Uterus (tissue), 2 donors: ENCODE measurements at regions not wholly inside any gene's neighbourhood (a gene's known extent, or its start where the extent isn't known, plus 50 kb on each side); places are given as distances from the start of the nearest gene placed in this dataset.

ENCODE experiments used
- POLR2A ChIP-seq, 2 donors: fragments of 450-650 bp; IDR thresholded peaks; one replicate each; pipeline ENCODE4 v1.6.1; 2016; ENCODE audit warnings: antibody characterized with exemption in 2 of 2, mild to moderate bottlenecking in 1 of 2, moderate library complexity in 1 of 2
- TF ChIP-seq, protein P1 (sequence below), 4 experiments: fragments of 200-600 bp in 2 of 4; fragments of 450-650 bp in 2 of 4; sonication (generic) in 2 of 4; IDR thresholded peaks; one replicate each; pipeline ENCODE4 v1.5.1; 2016 to 2019; ENCODE audit warnings: antibody characterized with exemption in 4 of 4, mild to moderate bottlenecking in 2 of 4, moderate library complexity in 1 of 4

DNA sequence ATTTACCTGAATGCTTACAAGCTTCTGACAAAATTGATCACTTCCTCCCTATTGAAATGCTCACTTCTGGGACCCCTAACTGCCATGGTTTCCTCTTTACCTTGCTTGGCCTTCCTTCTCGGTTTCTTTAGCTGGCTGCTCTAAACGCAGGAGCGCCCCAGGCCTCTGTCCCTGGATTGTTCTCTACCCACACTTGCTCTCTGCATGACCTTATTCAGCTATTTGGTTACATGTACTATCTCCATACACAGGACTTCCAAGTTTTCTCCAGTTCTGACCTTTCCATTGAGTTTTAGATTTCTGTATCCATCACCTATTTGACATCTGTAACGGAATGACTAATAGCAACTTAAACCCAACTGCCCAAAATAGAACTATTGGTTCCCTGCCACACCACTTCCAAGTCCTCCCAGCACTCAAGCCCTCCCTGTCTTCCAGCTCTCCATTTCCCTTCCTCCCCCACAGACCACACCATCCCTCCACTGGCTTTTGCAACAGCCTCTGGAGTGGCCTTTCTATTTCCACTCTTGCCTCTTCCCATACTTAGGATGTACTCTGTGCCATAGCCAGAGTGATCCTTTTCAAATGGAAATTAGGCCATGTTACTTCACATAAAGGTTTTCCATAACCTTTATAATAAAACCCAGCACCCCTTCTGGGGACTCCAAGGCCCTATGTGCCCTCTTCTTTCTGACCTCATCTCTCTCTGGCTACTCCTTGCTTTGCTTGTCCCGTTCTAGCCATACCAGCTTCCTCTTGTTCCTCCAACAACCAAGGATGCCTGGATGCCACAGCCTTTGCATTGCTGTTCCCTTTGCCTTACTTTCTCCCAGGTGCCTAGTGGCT is 202.2 kb downstream of the AEBP2 start:
- TF ChIP-seq, protein P1, sequence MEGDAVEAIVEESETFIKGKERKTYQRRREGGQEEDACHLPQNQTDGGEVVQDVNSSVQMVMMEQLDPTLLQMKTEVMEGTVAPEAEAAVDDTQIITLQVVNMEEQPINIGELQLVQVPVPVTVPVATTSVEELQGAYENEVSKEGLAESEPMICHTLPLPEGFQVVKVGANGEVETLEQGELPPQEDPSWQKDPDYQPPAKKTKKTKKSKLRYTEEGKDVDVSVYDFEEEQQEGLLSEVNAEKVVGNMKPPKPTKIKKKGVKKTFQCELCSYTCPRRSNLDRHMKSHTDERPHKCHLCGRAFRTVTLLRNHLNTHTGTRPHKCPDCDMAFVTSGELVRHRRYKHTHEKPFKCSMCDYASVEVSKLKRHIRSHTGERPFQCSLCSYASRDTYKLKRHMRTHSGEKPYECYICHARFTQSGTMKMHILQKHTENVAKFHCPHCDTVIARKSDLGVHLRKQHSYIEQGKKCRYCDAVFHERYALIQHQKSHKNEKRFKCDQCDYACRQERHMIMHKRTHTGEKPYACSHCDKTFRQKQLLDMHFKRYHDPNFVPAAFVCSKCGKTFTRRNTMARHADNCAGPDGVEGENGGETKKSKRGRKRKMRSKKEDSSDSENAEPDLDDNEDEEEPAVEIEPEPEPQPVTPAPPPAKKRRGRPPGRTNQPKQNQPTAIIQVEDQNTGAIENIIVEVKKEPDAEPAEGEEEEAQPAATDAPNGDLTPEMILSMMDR (IDR thresholded peaks at IDR 0.05), result no peak
- TF ChIP-seq POLR2A (IDR thresholded peaks at IDR 0.05), result no peak
